ENCODE measurements at regions not wholly inside any gene's neighbourhood (a gene's known extent, or its start where the extent isn't known, plus 50 kb on each side); places are given as distances from the start of the nearest gene placed in this dataset.

- DNase-seq, result no peak
Measured at GRCh38 chr6:98782772-98783171, 51.6 kb upstream of the POU3F2 start.

DNA sequence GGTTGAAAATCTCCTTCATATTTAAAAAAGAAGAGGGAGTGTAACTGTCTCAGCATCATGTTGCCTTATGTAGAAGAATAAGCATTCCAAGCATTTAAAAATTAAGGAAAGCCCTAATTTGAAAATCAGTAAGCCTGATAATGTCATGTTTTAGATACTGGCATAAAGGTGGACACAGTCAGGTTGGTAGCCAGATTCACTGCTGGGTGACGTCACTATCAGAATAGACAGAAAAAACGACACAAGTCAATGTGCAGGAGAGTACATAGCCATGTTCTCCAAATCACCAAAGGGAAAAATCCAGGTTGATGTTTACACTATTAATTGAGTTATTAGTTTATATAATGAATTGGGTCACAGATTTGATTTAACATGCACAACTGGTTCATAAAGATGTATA, 50.8 kb upstream of the POU3F2 start:
- no peak for DNase-seq
